HEK293T (cell line): ENCODE measurements at regions not wholly inside any gene's neighbourhood (a gene's known extent, or its start where the extent isn't known, plus 50 kb on each side); places are given as distances from the start of the nearest gene placed in this dataset.

Experiments used
- CTCF ChIA-PET: fragments of 350-600 bp; formaldehyde crosslinking; extraction: SDS; loops from one replicate; lab custom pipeline; 2021; ENCODE audit warnings: antibody characterized with exemption, inconsistent platforms; lab: Yijun Ruan, JAX
- POLR2A ChIA-PET: fragments of 350-600 bp; formaldehyde crosslinking; extraction: SDS; loops from one replicate; lab custom pipeline; 2020; ENCODE audit warnings: antibody characterized with exemption, inconsistent platforms; lab: Yijun Ruan, JAX
- DNase-seq: peaks from one replicate; pipeline ENCODE4 v3.0.0; 2012; ENCODE audit warnings: mixed read lengths; ENCODE audit errors: extremely low spot score
- ARNT ChIP-seq: fragments of 450-650 bp; IDR thresholded peaks from 2 replicates; pipeline ENCODE4 v1.6.1; 2017; ENCODE audit warnings: mild to moderate bottlenecking
- BHLHE40 ChIP-seq: fragments of 450-650 bp; IDR thresholded peaks from 2 replicates; pipeline ENCODE4 v1.6.1; 2016; ENCODE audit warnings: mild to moderate bottlenecking, moderate library complexity, borderline replicate concordance
- CTBP1 ChIP-seq: fragments of 450-650 bp; IDR thresholded peaks from 2 replicates; pipeline ENCODE4 v1.6.1; 2016; ENCODE audit warnings: borderline replicate concordance
- ELF4 ChIP-seq: fragments of 450-650 bp; IDR thresholded peaks from 2 replicates; pipeline ENCODE4 v1.6.1; 2017; ENCODE audit warnings: antibody characterized with exemption
- FOXA1 ChIP-seq: fragments of 450-650 bp; IDR thresholded peaks from 2 replicates; pipeline ENCODE4 v1.6.1; 2016; ENCODE audit warnings: mild to moderate bottlenecking
- FOXK2 ChIP-seq: fragments of 450-650 bp; IDR thresholded peaks from 2 replicates; pipeline ENCODE4 v1.6.1; 2016; ENCODE audit warnings: mild to moderate bottlenecking
- FOXM1 ChIP-seq: fragments of 450-650 bp; IDR thresholded peaks from 2 replicates; pipeline ENCODE4 v1.6.1; 2017; ENCODE audit warnings: mild to moderate bottlenecking, borderline replicate concordance
- HDGF ChIP-seq: fragments of 450-650 bp; IDR thresholded peaks from 2 replicates; pipeline ENCODE4 v1.6.1; 2017; ENCODE audit warnings: antibody characterized with exemption, borderline replicate concordance
- L3MBTL2 ChIP-seq: fragments of 450-650 bp; conservative IDR thresholded peaks from 2 replicates; pipeline ENCODE4 v1.6.1; 2016; ENCODE audit warnings: mild to moderate bottlenecking
- LEF1 ChIP-seq: fragments of 450-650 bp; IDR thresholded peaks from 2 replicates; pipeline ENCODE4 v1.6.1; 2017; ENCODE audit warnings: mild to moderate bottlenecking, borderline replicate concordance
- NFRKB ChIP-seq: fragments of 450-650 bp; IDR thresholded peaks from 2 replicates; pipeline ENCODE4 v1.6.1; 2016; ENCODE audit warnings: mild to moderate bottlenecking, moderate library complexity
- PKNOX1 ChIP-seq: fragments of 450-650 bp; IDR thresholded peaks from 2 replicates; pipeline ENCODE4 v1.6.1; 2016
- SP1 ChIP-seq: fragments of 450-650 bp; IDR thresholded peaks from 2 replicates; pipeline ENCODE4 v1.6.1; 2017
- SUZ12 ChIP-seq: fragments of 450-650 bp; IDR thresholded peaks from 2 replicates; pipeline ENCODE4 v1.6.1; 2016; ENCODE audit warnings: mild to moderate bottlenecking
- TARDBP ChIP-seq: fragments of 450-650 bp; IDR thresholded peaks from 2 replicates; pipeline ENCODE4 v1.6.1; 2016
- ZNF384 ChIP-seq: fragments of 450-650 bp; IDR thresholded peaks from 2 replicates; pipeline ENCODE4 v1.6.1; 2016

DNA sequence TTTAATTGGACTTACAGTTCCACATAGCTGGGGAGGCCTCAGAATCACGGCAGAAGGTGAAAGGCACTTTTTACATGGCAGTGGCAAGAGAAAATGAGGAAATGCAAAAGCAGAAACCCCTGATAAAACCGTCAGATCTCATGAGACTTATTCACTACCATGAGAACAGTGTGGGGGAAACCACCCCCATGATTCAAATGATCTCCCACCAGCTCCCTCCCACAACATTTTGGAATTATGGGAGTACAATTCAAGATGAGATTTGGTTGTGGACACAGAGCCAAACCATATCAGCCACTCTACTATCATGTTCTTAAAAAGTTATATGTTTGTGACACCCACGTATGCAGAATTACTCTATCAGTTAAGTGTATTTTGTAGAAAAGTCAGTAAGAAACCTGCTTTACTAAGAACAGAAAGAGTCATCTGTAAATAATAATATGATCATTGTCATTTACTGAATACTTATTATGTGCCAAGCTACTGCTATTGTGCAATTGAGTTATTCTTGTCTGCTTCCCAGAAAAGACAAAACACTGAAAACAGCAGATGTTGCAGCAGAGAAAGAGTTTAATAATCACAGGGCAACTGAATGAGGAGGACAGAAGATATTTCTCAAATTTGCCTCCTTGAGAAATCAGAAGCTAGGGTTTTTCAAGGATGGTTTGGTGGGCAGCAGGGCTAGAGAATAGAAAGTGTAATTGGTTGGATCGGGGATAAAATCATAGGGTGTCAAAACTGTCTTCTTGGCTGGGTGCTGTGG is 207.7 kb upstream of the FGGY start:
- ChIA-PET CTCF (no interaction called here), POLR2A (no interaction called here)
- no peak for DNase-seq
- no peak for TF ChIP-seq FOXA1
- TF ChIP-seq PKNOX1: no peak
- no peak for TF ChIP-seq SP1
- TF ChIP-seq FOXK2: no peak
- TF ChIP-seq LEF1: no peak
- no peak for TF ChIP-seq L3MBTL2
- no peak for TF ChIP-seq SUZ12
- TF ChIP-seq TARDBP: no peak
- TF ChIP-seq ZNF384: no peak
- TF ChIP-seq HDGF: no peak
- no peak for TF ChIP-seq FOXM1
- TF ChIP-seq CTBP1: no peak
- no peak for TF ChIP-seq ELF4
- no peak for TF ChIP-seq BHLHE40
- TF ChIP-seq ARNT: no peak
- no peak for TF ChIP-seq NFRKB

DNA sequence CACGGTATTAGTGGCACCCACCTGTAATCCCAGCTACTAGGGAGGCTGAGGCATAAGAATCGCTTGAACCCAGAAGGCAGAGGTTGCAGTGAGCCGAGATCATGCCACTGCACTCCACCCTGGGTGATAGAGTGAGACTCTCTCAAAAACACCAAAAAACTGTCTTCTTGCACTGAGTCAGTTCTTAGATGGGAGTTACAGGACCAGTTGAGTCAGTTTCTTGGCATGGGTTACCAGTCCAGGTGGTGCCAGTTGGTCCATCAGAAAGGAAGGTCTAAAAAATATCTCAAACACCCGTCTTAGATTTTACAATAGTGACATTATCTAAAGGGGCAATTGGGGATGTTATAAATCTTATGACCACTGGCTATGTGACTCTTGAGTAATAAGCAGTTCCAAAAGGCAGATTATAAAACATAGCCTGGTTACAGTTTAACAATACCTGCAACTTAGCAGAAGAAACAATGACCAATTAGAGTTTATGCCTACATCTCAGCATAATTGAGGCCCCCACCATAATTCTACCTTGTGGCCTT is 206.9 kb upstream of the FGGY start:
- ChIA-PET POLR2A (no interaction called here), CTCF (no interaction called here)
- DNase-seq: no peak
- TF ChIP-seq BHLHE40 (no peak), HDGF (no peak), SUZ12 (no peak), LEF1 (no peak), ARNT (no peak), PKNOX1 (no peak), FOXA1 (no peak), L3MBTL2 (no peak), CTBP1 (no peak), FOXM1 (no peak), FOXK2 (no peak), TARDBP (no peak), NFRKB (no peak), ELF4 (no peak), SP1 (no peak)

- DNase-seq: no peak
- POLR2A ChIA-PET: no interaction called here
- CTCF ChIA-PET: no interaction called here
- TF ChIP-seq NFRKB: no peak
Measured at GRCh38 chr1:59092126-59092525, 204.8 kb upstream of the FGGY start.

DNA sequence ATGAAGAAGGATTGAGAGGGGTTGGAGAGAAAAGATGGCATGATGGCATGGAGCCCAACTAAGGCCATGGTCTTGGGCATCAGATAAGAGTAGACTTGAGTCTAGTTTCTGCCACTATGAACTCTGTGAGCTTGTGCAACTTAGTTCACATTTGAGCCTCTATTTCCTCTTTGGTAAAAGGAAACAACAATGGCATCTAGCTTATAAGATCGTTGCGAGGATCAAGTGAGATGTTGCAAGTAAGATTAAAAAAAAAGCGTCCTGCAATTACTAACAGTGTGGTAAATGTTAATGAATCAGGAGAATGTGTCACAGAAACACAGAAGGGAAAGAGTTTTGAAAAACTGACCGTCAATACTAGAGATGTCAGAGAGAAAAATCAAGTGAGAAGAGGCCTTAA is 202.9 kb upstream of the FGGY start:
- no peak for DNase-seq
- TF ChIP-seq FOXA1: no peak
- ChIA-PET CTCF (no interaction called here), POLR2A (no interaction called here)

- POLR2A ChIA-PET: no interaction called here
- no peak for TF ChIP-seq FOXK2
- TF ChIP-seq ELF4: no peak
- TF ChIP-seq ZNF384: no peak
- no peak for TF ChIP-seq SUZ12
- no peak for TF ChIP-seq ARNT
- no peak for TF ChIP-seq FOXM1
- TF ChIP-seq CTBP1: no peak
- TF ChIP-seq L3MBTL2: no peak
- TF ChIP-seq BHLHE40: no peak
- TF ChIP-seq FOXA1: no peak
- no peak for TF ChIP-seq TARDBP
- TF ChIP-seq SP1: no peak
- no peak for TF ChIP-seq PKNOX1
- no peak for TF ChIP-seq HDGF
- TF ChIP-seq LEF1: no peak
- DNase-seq: no peak
- CTCF ChIA-PET: no interaction called here
Measured at GRCh38 chr1:59096501-59096900, 200.4 kb upstream of the FGGY start.

DNA sequence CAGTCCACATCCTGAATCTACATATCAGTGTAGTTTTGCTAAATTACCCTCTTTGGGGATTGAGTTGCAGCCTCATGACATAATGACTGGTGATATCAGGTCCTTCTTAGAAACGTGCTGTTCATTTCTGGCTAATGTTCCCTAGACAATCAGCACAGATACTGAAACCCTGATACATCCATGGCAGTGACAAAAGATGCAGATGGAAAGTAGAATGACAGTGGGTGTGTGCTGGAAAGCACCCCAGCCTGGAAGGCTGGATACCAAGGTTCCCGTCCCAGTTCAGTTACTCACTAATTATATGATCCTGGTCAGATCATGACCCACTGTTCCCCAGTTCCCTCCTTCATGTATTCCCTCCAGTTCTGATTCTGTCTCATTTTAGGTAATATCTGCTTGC is 198.2 kb upstream of the FGGY start:
- CTCF ChIA-PET: interaction anchor here (0.6 kb wide), 1 partner anchor 372 kb away, joined by 3 read pairs; no protein-coding TSS in a partner anchor
- no peak for DNase-seq
- POLR2A ChIA-PET: no interaction called here
- TF ChIP-seq FOXK2: no peak
- TF ChIP-seq CTBP1: no peak
